ENCODE measurements at regions not wholly inside any gene's neighbourhood (a gene's known extent, or its start where the extent isn't known, plus 50 kb on each side); places are given as distances from the start of the nearest gene placed in this dataset.

DNA sequence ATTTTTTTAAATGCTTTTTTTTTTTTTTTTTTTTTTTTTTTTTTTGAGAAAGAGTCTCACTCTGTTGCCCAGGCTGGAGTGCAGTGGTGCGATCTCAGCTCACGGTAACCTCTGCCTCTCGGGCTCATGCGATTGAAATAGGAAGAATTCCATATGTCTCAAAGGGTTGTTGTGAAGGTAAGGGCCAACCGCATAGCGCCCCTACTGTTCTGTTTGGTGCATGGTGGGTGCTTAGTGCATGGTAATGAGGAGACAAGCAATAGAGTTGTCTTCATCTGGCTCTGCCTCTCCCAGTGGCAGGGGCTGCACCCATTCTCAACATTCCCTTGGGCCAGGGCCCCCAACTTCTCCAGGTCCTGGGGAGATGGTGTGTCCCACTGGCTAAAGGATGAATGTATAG is 68.7 kb downstream of the RASL11A start:
- TF ChIP-seq CTCF (IDR thresholded peaks at IDR 0.05) (peak in 3 of 6 experiments; percentile 16 to 39 (median 28)), POLR2A (IDR thresholded peaks at IDR 0.05) (no peak)
